NOMO-1 treated with dmso at 0.1 percent for 144 hours (cell line): ENCODE measurements at regions not wholly inside any gene's neighbourhood (a gene's known extent, or its start where the extent isn't known, plus 50 kb on each side); places are given as distances from the start of the nearest gene placed in this dataset.

ENCODE experiments used
- DNase-seq: peaks from one replicate; lab custom pipeline; 2025; ENCODE audit not compliant: unreplicated experiment; lab: John Stamatoyannopoulos, UW

- no peak for DNase-seq
These were observed 450.5 kb downstream of the KLF12 start for GRCh38 chr13:73683746-73684145.

DNA sequence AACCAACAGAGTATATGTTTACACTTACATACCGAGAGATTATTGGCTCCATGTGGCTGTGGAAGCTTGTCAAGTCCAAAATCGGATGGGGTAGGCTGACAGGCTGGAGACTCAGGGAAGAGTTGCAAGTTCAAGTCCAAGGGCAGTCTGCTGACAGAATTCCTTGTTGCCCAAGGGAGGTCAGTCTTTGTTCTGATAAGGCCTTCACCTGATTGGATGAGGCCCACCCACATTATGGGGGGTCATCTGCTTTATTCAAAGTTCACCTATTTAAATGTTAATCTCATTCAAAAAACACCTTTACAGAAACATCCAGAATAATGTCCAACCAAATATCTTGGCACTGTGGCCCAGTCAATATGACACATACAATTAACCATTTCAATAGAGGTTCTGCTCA lies 452.4 kb downstream of the KLF12 start:
- no peak for DNase-seq

- DNase-seq = no peak
These were observed 453.2 kb downstream of the KLF12 start for GRCh38 chr13:73681015-73681414.

DNA sequence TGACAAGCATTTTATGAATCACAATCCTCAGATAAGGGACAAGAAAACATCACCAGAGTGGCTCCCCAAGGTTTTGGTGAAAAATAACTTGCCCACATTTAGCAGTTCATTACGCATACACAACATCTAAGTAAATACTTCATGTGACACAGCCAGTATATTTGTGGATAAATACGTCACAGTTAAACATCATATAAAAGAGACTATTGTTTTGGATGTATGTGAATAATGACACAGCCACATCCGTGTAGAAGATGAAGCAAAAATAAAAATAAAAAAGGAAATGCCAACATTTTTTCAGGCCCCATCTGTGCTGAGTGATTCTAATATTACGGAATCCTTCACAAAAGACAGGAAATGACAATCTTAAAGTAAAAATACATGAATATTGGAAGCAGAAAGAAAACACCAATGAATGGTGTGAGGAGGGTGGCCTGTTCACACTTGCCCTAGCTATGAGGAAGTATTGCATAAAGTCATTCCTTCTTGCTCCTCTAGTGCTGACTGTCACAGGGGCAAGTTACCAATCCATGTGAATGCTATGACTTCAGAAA lies 457.1 kb downstream of the KLF12 start:
- DNase-seq = no peak

GRCh38 chr13:73676550-73677047 lies 457.6 kb downstream of the KLF12 start:
- no peak for DNase-seq

- DNase-seq = no peak
These were observed 458.4 kb downstream of the KLF12 start for GRCh38 chr13:73675821-73676220.

DNA sequence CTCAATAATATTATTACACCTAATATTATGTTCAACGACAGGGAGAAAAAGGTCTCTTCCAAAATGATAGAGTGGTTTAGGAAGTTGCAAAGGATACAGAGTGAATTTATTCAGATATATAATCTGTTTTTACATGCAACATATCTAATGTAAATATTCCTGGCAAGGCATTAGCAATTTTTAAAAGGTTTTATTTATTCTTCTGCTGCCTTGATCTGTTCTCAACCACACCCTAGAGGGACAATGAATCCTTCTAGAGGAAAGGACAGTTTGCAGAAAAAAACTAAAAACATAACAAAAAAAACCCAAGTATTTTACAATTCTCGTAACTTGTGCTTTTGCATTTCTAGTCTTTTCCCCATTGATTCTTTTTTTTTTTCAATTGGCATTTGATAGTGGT lies 459.6 kb downstream of the KLF12 start:
- no peak for DNase-seq

- no peak for DNase-seq
These were observed 460.3 kb downstream of the KLF12 start for GRCh38 chr13:73673931-73674330.

DNA sequence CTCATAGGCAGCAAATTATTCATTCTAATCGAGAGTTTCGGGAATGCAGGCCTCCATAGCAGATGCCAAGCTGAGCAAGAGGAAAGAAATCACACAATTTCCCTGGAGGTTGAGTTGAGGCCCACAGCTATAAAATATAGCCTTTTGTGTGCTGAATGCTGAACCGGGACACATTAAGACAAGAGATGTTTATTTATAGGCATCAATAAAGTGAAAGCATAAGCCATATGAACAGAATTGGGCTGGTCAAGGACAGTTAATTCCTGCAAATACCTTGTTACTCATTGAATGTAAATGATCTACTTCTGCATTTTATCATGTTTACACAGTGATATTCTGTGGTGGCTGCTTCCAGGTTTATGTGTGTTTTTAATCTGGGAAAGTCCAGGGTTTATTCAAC lies 461.7 kb downstream of the KLF12 start:
- DNase-seq = no peak

- no peak for DNase-seq
These were observed 462.5 kb downstream of the KLF12 start for GRCh38 chr13:73671732-73672131.

GRCh38 chr13:73671011-73671410 lies 463.2 kb downstream of the KLF12 start:
- DNase-seq = no peak

- DNase-seq = no peak
These were observed 466.4 kb downstream of the KLF12 start for GRCh38 chr13:73667756-73668155.

GRCh38 chr13:73665261-73665660 lies 468.9 kb downstream of the KLF12 start:
- no peak for DNase-seq

DNA sequence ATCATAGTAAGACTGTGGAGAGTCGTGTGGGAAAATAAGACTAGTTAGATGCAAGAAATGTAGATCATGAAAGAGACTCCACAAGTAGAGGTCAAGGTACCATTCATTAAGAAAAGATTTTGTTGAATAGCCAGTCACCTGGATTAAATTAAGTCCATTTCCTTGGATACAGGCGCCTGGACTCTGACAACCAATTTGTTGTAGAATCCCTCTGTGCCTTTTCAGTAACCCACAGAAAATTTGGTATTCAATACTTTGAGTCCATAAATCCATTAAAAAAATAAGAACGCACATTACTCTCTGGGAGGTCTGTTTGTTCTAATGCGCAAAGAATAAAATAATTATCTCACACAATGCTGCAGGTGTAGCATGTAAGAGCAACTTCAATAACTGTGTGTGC lies 469.4 kb downstream of the KLF12 start:
- no peak for DNase-seq

- no peak for DNase-seq
These were observed 471.4 kb downstream of the KLF12 start for GRCh38 chr13:73662833-73663232.

DNA sequence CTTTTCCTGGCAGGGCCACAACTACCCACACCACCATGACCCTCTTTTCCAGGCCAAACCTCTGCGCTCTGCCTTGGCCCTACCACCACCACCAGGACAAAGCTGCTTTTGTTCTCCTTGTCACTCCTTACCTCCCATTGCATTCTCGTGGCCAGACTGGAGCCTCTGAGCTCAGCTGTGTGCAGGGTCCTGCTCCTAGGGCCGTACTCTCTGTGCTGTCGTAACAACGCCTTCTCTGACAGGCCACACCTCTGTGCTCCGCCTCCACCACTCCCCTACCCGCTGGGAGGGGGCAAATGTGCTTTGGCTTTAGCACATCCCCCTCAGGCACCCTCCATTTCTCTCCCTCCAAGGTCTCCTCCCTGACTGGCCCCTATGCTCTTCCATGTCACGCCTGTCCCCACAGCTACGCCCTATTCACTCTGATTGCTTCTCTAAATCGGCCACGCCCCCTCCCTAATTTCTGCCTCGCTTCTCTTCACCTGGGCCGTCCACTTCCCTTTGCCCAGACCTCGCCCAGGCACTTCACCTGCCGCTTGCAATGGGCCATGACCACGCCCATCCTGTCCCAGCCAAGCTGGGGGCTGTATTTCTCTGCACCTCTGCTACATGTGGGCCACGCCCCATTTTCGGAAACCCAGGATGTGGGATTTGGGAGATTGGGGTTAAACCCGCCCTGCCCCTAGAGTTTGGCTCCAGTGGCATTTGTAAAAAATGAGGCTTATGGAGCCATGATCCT lies 472.3 kb downstream of the KLF12 start:
- DNase-seq = no peak

DNA sequence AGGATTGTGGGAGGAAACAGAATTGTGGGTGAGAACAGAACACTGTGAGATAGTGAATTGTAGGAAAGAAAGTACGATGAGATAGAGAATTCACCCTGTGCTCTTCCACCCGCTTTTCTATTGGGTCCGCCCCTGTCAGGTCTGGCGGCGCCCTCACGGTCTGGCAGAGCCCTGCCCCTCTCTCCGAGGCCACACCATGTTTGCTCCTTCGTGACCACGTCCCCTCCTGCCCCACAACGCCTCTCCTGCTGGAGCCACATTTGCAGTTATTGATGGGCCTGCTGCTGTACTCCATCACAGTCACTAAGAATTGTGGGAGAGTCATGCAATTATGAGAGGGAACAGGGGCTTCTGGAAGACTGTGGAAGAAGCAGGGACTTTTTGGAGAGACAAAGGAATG lies 473.1 kb downstream of the KLF12 start:
- DNase-seq = no peak

GRCh38 chr13:73658639-73659038 lies 475.6 kb downstream of the KLF12 start:
- no peak for DNase-seq

- DNase-seq = no peak
These were observed 476.2 kb downstream of the KLF12 start for GRCh38 chr13:73657821-73658540.

DNA sequence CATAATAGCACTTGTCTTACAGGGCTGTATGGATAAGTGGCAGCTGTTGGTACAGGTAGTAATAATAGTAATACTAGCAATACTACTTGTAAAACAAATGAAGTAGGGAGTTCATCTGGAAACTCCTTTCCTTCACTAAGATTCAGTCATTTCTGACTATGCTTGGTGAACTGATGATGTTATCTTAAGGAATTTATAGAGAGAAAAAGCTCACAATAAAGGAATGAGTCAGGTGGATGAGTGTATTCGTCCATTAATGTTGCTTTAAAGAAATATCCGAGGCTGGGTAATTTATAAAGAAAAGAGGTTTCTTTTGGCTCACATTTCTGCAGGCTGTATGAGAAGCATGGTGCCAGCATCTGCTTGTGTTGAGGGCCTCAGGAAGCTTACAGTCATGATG lies 477.3 kb downstream of the KLF12 start:
- DNase-seq = no peak

- DNase-seq = no peak
These were observed 480.5 kb downstream of the KLF12 start for GRCh38 chr13:73653688-73654087.

DNA sequence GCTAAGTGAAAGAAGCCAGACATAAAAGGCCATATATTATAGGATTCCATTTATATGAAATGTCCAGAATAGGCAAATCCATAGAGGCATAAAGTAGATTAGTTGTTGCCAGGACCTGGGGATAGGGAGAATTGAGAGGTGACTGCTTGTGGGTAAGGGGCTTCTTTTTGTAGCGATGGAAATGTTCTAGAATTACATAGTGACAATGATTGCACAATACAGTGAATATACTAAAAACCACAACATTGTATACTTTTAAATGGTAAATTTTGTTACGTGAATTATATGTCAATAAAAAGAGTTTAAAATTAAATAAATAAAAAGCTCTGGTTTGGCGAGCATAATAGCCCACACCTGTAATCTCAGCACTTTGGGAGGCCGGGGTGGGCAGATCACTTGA lies 486.8 kb downstream of the KLF12 start:
- no peak for DNase-seq
